Upper lobe of left lung (tissue), 6 donors: ENCODE measurements at regions not wholly inside any gene's neighbourhood (a gene's known extent, or its start where the extent isn't known, plus 50 kb on each side); places are given as distances from the start of the nearest gene placed in this dataset.
"Not testable (repeated sequence)": the region's sequence is repeated elsewhere in the genome, so short reads cannot be mapped to it uniquely, and the experiment has no call there.

Source experiments
- ATAC-seq, 2 donors: fragments of 200-7000 bp; cut with Tn5 transposase; one replicate each; pipeline ENCODE4 v1.9.1; 2022; ENCODE audit warnings: mild to moderate bottlenecking in 2 of 2, moderate library complexity in 2 of 2; ENCODE audit not compliant: low FRiP score in 2 of 2
- DNase-seq, 2 donors: peaks; one replicate each; pipeline ENCODE4 v3.0.0-alpha.2; 2019 to 2020
- H3K27ac ChIP-seq, 4 donors: fragments of 200-600 bp; sonication (generic); one replicate each; pipeline ENCODE4 v1.5.1; 2016 to 2019
- H3K27me3 ChIP-seq, 4 donors: fragments of 200-600 bp; sonication (generic); one replicate each; pipeline ENCODE4 v1.5.1; 2017 to 2019
- H3K36me3 ChIP-seq, 4 donors: fragments of 200-600 bp; sonication (generic); one replicate each; pipeline ENCODE4 v1.5.1; 2016 to 2019
- H3K4me1 ChIP-seq, 4 donors: fragments of 200-600 bp; sonication (generic); one replicate each; pipeline ENCODE4 v1.5.1; 2018 to 2019
- H3K4me3 ChIP-seq, 4 donors: fragments of 200-600 bp; sonication (generic); one replicate each; pipeline ENCODE4 v1.5.1; 2017 to 2019; ENCODE audit warnings: mild to moderate bottlenecking in 2 of 4, moderate library complexity in 1 of 4
- H3K9me3 ChIP-seq, 4 donors: fragments of 200-600 bp; sonication (generic); one replicate each; pipeline ENCODE4 v1.5.1; 2018 to 2019
- EP300 ChIP-seq, 4 donors: sonication (generic); formaldehyde crosslinking; IDR thresholded peaks; one replicate each; pipeline ENCODE4 v1.5.1; 2017; ENCODE audit warnings: antibody characterized with exemption in 4 of 4, control low read depth in 2 of 4
- POLR2A ChIP-seq, 4 donors: fragments of 450-650 bp; IDR thresholded peaks; one replicate each; pipeline ENCODE4 v1.5.1; 2016 to 2017; ENCODE audit warnings: antibody characterized with exemption in 4 of 4, mild to moderate bottlenecking in 2 of 4
- POLR2AphosphoS5 ChIP-seq, 2 donors: sonication (generic); formaldehyde crosslinking; IDR thresholded peaks; one replicate each; pipeline ENCODE4 v1.5.1; 2017; ENCODE audit warnings: antibody characterized with exemption in 2 of 2
- WGBS, 2 donors: methylation state at CpG; one replicate each; pipeline ENCODE4 v1.1.5; 2017 to 2018; 5-methylcytosine and 5-hydroxymethylcytosine counted together
- TF ChIP-seq, protein P1 (sequence below), 6 experiments: fragments of 450-650 bp in 4 of 6; fragments of 200-600 bp in 2 of 6; sonication (generic) in 2 of 6; IDR thresholded peaks; one replicate each; pipeline ENCODE4 v1.5.1; 2016 to 2019; ENCODE audit warnings: antibody characterized with exemption in 6 of 6
- donor health status: DM: no; HTN: no; CAD: no; lungs with moderate emphysema.
- donor health status: DM: no; HTN: yes; CAD: no; lungs with severe emphysema.

DNA sequence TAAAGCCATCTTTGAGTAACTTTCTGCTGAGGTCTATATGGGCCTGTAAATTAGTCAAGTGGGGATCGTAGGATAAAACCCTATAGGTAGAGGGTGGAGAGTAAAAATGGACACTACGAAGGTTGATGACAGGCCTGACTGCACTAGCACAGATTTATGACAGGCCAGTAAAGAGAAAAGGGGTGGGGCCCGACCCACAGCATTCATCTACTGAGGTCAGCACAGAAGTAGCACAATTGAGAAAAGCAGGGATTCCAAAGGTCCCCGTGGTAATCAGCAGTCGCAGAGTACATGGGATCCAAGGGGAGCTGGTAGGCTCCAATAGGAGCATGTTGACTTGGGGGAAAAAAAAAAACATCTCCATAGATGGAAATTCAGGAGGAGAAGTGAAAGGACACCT lies 660.4 kb downstream of the TFAP2A start:
- H3K27ac ChIP-seq = no peak overlapping the region
- 77 to 88% methylated on average over 5 of the region's 5 CpGs for WGBS, 2 donors
- no peak overlapping the region for H3K4me3 ChIP-seq
- H3K27me3 ChIP-seq = no peaks in the 10 kb centered on the region
- no peaks in the 10 kb centered on the region for H3K4me1 ChIP-seq
- TF ChIP-seq POLR2AphosphoS5 (IDR thresholded peaks at IDR 0.05) (no peak), POLR2A (IDR thresholded peaks at IDR 0.05) (no peak)
- H3K9me3 ChIP-seq = no peaks in the 10 kb centered on the region
- ATAC-seq (no peak), DNase-seq (no peak)
- H3K36me3 ChIP-seq = no peaks in the 10 kb centered on the region

DNA sequence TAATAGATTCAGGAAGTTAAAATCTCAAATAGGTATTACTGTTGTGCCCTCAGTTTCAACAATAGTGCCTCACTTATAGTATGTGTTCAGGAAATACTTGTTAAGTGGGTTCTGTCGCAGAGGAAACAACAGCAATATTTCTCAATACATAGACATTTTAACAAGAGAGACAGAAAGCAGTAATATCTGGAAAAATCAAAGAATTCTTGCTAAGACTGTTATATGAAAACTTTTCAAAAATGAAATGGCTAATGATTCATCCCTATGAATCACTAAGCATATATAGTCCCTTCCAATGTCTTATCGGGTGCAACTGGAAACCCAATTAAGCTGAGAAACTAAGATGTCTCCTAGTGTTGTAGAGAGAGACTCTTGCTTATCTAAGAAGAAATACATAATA lies 668.9 kb downstream of the TFAP2A start:
- H3K27me3 ChIP-seq = no peaks in the 10 kb centered on the region
- no peak overlapping the region for H3K27ac ChIP-seq
- DNase-seq (no peak), ATAC-seq (no peak)
- TF ChIP-seq, protein P1, sequence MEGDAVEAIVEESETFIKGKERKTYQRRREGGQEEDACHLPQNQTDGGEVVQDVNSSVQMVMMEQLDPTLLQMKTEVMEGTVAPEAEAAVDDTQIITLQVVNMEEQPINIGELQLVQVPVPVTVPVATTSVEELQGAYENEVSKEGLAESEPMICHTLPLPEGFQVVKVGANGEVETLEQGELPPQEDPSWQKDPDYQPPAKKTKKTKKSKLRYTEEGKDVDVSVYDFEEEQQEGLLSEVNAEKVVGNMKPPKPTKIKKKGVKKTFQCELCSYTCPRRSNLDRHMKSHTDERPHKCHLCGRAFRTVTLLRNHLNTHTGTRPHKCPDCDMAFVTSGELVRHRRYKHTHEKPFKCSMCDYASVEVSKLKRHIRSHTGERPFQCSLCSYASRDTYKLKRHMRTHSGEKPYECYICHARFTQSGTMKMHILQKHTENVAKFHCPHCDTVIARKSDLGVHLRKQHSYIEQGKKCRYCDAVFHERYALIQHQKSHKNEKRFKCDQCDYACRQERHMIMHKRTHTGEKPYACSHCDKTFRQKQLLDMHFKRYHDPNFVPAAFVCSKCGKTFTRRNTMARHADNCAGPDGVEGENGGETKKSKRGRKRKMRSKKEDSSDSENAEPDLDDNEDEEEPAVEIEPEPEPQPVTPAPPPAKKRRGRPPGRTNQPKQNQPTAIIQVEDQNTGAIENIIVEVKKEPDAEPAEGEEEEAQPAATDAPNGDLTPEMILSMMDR (IDR thresholded peaks at IDR 0.05) = no peak
- TF ChIP-seq POLR2A (IDR thresholded peaks at IDR 0.05) (no peak), EP300 (IDR thresholded peaks at IDR 0.05) (no peak), POLR2AphosphoS5 (IDR thresholded peaks at IDR 0.05) (no peak)
- no peaks in the 10 kb centered on the region for H3K4me1 ChIP-seq
- no peak overlapping the region for H3K4me3 ChIP-seq
- H3K36me3 ChIP-seq = no peaks in the 10 kb centered on the region
- no peaks in the 10 kb centered on the region for H3K9me3 ChIP-seq
- WGBS, 2 donors = 78 to 79% methylated on average over 2 of the region's 2 CpGs

DNA sequence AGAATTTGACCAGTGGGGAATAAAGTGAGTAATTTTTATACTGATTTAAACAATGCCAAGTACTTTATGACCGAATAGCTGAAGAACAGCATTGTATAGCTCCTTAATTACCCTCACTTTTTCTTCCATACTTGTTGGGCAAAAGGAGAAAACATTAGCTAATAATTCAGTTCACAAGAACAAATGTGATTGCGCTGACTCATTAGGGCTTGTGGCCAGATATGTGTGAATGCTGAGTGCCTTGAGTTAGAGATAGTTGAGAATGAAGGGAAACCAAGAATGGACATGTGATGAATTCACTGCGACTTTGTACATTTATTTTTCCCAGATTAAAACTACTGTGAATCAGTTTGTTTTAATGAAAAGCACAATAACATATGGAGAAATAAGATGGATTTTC lies 669.4 kb downstream of the TFAP2A start:
- H3K4me3 ChIP-seq = no peak overlapping the region
- ATAC-seq = no peak
- no peaks in the 10 kb centered on the region for H3K27me3 ChIP-seq
- H3K36me3 ChIP-seq = no peaks in the 10 kb centered on the region
- no peaks in the 10 kb centered on the region for H3K9me3 ChIP-seq
- no peak overlapping the region for H3K27ac ChIP-seq
- TF ChIP-seq POLR2A (IDR thresholded peaks at IDR 0.05) (no peak), POLR2AphosphoS5 (IDR thresholded peaks at IDR 0.05) (no peak), EP300 (IDR thresholded peaks at IDR 0.05) (no peak)
- TF ChIP-seq, protein P1 (IDR thresholded peaks at IDR 0.05) = no peak
- no peaks in the 10 kb centered on the region for H3K4me1 ChIP-seq
- DNase-seq = no peak
- WGBS, 2 donors = 52 to 56% methylated on average over 3 of the region's 3 CpGs

- no peaks in the 10 kb centered on the region for H3K9me3 ChIP-seq
- no peaks in the 10 kb centered on the region for H3K4me1 ChIP-seq
- H3K36me3 ChIP-seq = no peaks in the 10 kb centered on the region
- ATAC-seq = no peak
- TF ChIP-seq EP300 (IDR thresholded peaks at IDR 0.05) = no peak
- TF ChIP-seq POLR2AphosphoS5 (IDR thresholded peaks at IDR 0.05) = no peak
- TF ChIP-seq, protein P1 (IDR thresholded peaks at IDR 0.05) = no peak
- no peak for TF ChIP-seq POLR2A (IDR thresholded peaks at IDR 0.05)
- H3K4me3 ChIP-seq = no peak overlapping the region
- no peaks in the 10 kb centered on the region for H3K27me3 ChIP-seq
- H3K27ac ChIP-seq = no peak overlapping the region
- no peak for DNase-seq
- WGBS, 2 donors = 76 to 91% methylated on average over 3 of the region's 3 CpGs
These were observed 670.8 kb downstream of the TFAP2A start for GRCh38 chr6:9744119-9744518.

- 75 to 89% methylated on average over 1 of the region's 1 CpG for WGBS, 2 donors
- Histone ChIP-seq H3K27ac (no peak overlapping the region), H3K27me3 (no peaks in the 10 kb centered on the region), H3K36me3 (no peaks in the 10 kb centered on the region), H3K9me3 (no peaks in the 10 kb centered on the region), H3K4me1 (no peaks in the 10 kb centered on the region), H3K4me3 (no peak overlapping the region)
- DNase-seq (no peak), ATAC-seq (no peak)
- TF ChIP-seq POLR2AphosphoS5 (IDR thresholded peaks at IDR 0.05) (no peak), POLR2A (IDR thresholded peaks at IDR 0.05) (no peak), EP300 (IDR thresholded peaks at IDR 0.05) (no peak)
- TF ChIP-seq, protein P1 (IDR thresholded peaks at IDR 0.05) = no peak
These were observed 682.8 kb downstream of the TFAP2A start for GRCh38 chr6:9732056-9732455.

GRCh38 chr6:9725776-9726175 lies 689.1 kb downstream of the TFAP2A start:
- not testable (repeated sequence) for H3K36me3 ChIP-seq, DNase-seq, H3K9me3 ChIP-seq, H3K4me1 ChIP-seq, H3K4me3 ChIP-seq, ATAC-seq, H3K27me3 ChIP-seq, H3K27ac ChIP-seq
- 57 to 77% methylated on average over 3 of the region's 3 CpGs for WGBS, 2 donors
